ENCODE measurements at regions not wholly inside any gene's neighbourhood (a gene's known extent, or its start where the extent isn't known, plus 50 kb on each side); places are given as distances from the start of the nearest gene placed in this dataset.

- no peak for FAIRE-seq
Measured at GRCh38 chr4:32790803-32791202, 2070.6 kb downstream of the PCDH7 start.

GRCh38 chr4:32798471-32799159 is 2078.4 kb downstream of the PCDH7 start:
- no peak for FAIRE-seq

- FAIRE-seq: no peak
Measured at GRCh38 chr4:32824336-32824735, 2104.2 kb downstream of the PCDH7 start.

- FAIRE-seq: no peak
Measured at GRCh38 chr4:32826169-32826568, 2106.0 kb downstream of the PCDH7 start.

GRCh38 chr4:32830160-32830559 is 2110.0 kb downstream of the PCDH7 start:
- FAIRE-seq: no peak

GRCh38 chr4:32831104-32831503 is 2110.9 kb downstream of the PCDH7 start:
- no peak for FAIRE-seq

- no peak for FAIRE-seq
Measured at GRCh38 chr4:32840461-32841189, 2120.5 kb downstream of the PCDH7 start.

GRCh38 chr4:32841217-32841616 is 2121.0 kb downstream of the PCDH7 start:
- FAIRE-seq: no peak

GRCh38 chr4:32847461-32847860 is 2127.3 kb downstream of the PCDH7 start:
- FAIRE-seq: no peak

- no peak for FAIRE-seq
Measured at GRCh38 chr4:32855622-32856021, 2135.5 kb downstream of the PCDH7 start.

- no peak for FAIRE-seq
Measured at GRCh38 chr4:32858361-32858760, 2138.2 kb downstream of the PCDH7 start.

GRCh38 chr4:32858971-32859370 is 2138.8 kb downstream of the PCDH7 start:
- FAIRE-seq: no peak

GRCh38 chr4:32864713-32865351 is 2144.7 kb downstream of the PCDH7 start:
- FAIRE-seq: no peak

GRCh38 chr4:32876546-32876945 is 2156.4 kb downstream of the PCDH7 start:
- FAIRE-seq: no peak

- FAIRE-seq: no peak
Measured at GRCh38 chr4:32879913-32880312, 2159.7 kb downstream of the PCDH7 start.

GRCh38 chr4:32884198-32884597 is 2164.0 kb downstream of the PCDH7 start:
- no peak for FAIRE-seq

GRCh38 chr4:32890398-32890797 is 2170.2 kb downstream of the PCDH7 start:
- FAIRE-seq: no peak

GRCh38 chr4:32909053-32909452 is 2188.9 kb downstream of the PCDH7 start:
- FAIRE-seq: no peak

GRCh38 chr4:32909736-32910135 is 2189.6 kb downstream of the PCDH7 start:
- FAIRE-seq: no peak

GRCh38 chr4:32917586-32917985 is 2197.4 kb downstream of the PCDH7 start:
- no peak for FAIRE-seq

- no peak for FAIRE-seq
Measured at GRCh38 chr4:32929796-32930699, 2209.9 kb downstream of the PCDH7 start.

GRCh38 chr4:32930700-32931099 is 2210.5 kb downstream of the PCDH7 start:
- FAIRE-seq: no peak

- no peak for FAIRE-seq
Measured at GRCh38 chr4:32931475-32931874, 2211.3 kb downstream of the PCDH7 start.
